Gastroesophageal sphincter (tissue), 4 donors: ENCODE measurements at regions not wholly inside any gene's neighbourhood (a gene's known extent, or its start where the extent isn't known, plus 50 kb on each side); places are given as distances from the start of the nearest gene placed in this dataset.

ENCODE experiments used
- ATAC-seq: fragments of 150-250 bp; one replicate; pipeline ENCODE4 v1.9.1; 2016; ENCODE audit warnings: mild to moderate bottlenecking, moderate library complexity
- H3K27ac ChIP-seq, 4 donors: fragments of 200-600 bp; sonication (generic) in 3 of 4; 1 replicate in 3 of 4; 2 replicates in 1 of 4; pipeline ENCODE4 v1.5.1; 2016 to 2019
- H3K27me3 ChIP-seq: fragments of 200-600 bp; sonication (generic); one replicate; pipeline ENCODE4 v1.5.1; 2019
- H3K36me3 ChIP-seq, 2 donors: fragments of 200-600 bp; sonication (generic); one replicate each; pipeline ENCODE4 v1.5.1; 2019; ENCODE audit warnings: control low read depth in 1 of 2
- H3K4me1 ChIP-seq, 3 donors: fragments of 200-600 bp; sonication (generic); 1 replicate in 2 of 3; 2 replicates in 1 of 3; pipeline ENCODE4 v1.5.1; 2016 to 2019; ENCODE audit warnings: control low read depth in 2 of 3
- H3K4me3 ChIP-seq, 2 donors: fragments of 200-600 bp; sonication (generic); one replicate each; pipeline ENCODE4 v1.5.1; 2019; ENCODE audit warnings: mild to moderate bottlenecking in 1 of 2, moderate library complexity in 1 of 2
- H3K9me3 ChIP-seq, 3 donors: fragments of 200-600 bp; sonication (generic); one replicate each; pipeline ENCODE4 v1.5.1; 2017 to 2019; ENCODE audit warnings: control low read depth in 2 of 3
- EP300 ChIP-seq: sonication (generic); formaldehyde crosslinking; IDR thresholded peaks from one replicate; pipeline ENCODE4 v1.6.1; 2017; ENCODE audit warnings: antibody characterized with exemption, mild to moderate bottlenecking
- POLR2A ChIP-seq, 2 donors: fragments of 450-650 bp; IDR thresholded peaks; one replicate each; pipeline ENCODE4 v1.6.1; 2017; ENCODE audit warnings: antibody characterized with exemption in 2 of 2, mild to moderate bottlenecking in 2 of 2, moderate library complexity in 1 of 2
- POLR2AphosphoS5 ChIP-seq: sonication (generic); formaldehyde crosslinking; IDR thresholded peaks from one replicate; pipeline ENCODE4 v1.6.1; 2017; ENCODE audit warnings: antibody characterized with exemption
- WGBS, 2 donors: methylation state at CpG; one replicate each; pipeline ENCODE4 v1.1.5; 2018; ENCODE audit warnings: low coverage in 1 of 2; 5-methylcytosine and 5-hydroxymethylcytosine counted together
- TF ChIP-seq, protein P1 (sequence below), 4 experiments: fragments of 200-600 bp in 2 of 4; fragments of 450-650 bp in 2 of 4; sonication (generic) in 1 of 4; IDR thresholded peaks; one replicate each; pipeline ENCODE4 v1.5.1; 2017 to 2019; ENCODE audit warnings: antibody characterized with exemption in 4 of 4, mild to moderate bottlenecking in 2 of 4, moderate library complexity in 2 of 4

DNA sequence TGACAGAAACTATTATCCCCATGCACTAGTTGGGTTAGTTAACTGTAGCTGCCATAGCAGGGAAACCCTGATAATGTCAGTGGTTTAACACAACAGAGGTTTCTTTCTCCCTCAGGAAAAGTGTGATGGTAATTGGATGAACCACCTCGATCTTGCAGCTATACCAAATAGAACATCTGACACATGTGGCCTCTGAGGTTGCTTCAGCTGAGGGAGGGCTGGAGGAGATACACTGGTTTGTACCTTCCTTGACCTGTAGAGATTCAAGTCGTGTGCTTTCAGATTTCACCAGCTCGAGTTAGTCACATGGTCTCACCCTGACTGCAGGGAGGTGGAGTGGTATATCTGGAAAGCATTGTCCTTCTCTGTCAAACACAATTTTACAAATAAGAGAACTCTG lies 147.2 kb upstream of the SFRP2 start:
- Histone ChIP-seq H3K27ac (no peak overlapping the region), H3K4me1 (peaks cover 0 to 7% (median 0%) of the 10 kb centered on the region in 3 donors), H3K9me3 (no peaks in the 10 kb centered on the region), H3K27me3 (no peaks in the 10 kb centered on the region), H3K4me3 (no peak overlapping the region), H3K36me3 (no peaks in the 10 kb centered on the region)
- TF ChIP-seq EP300: no peak
- WGBS, 2 donors: 68 to 94% methylated on average over 3 of the region's 3 CpGs
- ATAC-seq: no peak

GRCh38 chr4:153934688-153935017 lies 145.8 kb upstream of the SFRP2 start:
- no peak for TF ChIP-seq EP300
- no peak for TF ChIP-seq POLR2A (IDR thresholded peaks at IDR 0.05)
- TF ChIP-seq POLR2AphosphoS5: no peak
- TF ChIP-seq, protein P1, sequence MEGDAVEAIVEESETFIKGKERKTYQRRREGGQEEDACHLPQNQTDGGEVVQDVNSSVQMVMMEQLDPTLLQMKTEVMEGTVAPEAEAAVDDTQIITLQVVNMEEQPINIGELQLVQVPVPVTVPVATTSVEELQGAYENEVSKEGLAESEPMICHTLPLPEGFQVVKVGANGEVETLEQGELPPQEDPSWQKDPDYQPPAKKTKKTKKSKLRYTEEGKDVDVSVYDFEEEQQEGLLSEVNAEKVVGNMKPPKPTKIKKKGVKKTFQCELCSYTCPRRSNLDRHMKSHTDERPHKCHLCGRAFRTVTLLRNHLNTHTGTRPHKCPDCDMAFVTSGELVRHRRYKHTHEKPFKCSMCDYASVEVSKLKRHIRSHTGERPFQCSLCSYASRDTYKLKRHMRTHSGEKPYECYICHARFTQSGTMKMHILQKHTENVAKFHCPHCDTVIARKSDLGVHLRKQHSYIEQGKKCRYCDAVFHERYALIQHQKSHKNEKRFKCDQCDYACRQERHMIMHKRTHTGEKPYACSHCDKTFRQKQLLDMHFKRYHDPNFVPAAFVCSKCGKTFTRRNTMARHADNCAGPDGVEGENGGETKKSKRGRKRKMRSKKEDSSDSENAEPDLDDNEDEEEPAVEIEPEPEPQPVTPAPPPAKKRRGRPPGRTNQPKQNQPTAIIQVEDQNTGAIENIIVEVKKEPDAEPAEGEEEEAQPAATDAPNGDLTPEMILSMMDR (IDR thresholded peaks at IDR 0.05): no peak
- WGBS, 2 donors: 44 to 71% methylated on average over 3 of the region's 3 CpGs
- Histone ChIP-seq H3K27ac (peak overlapping the region in 3 of 4 donors; percentile 64 to 75 (median 72)), H3K27me3 (no peaks in the 10 kb centered on the region), H3K36me3 (no peaks in the 10 kb centered on the region), H3K9me3 (no peaks in the 10 kb centered on the region), H3K4me1 (peaks cover 0 to 7% (median 0%) of the 10 kb centered on the region in 3 donors), H3K4me3 (no peak overlapping the region)
- ATAC-seq: peak; percentile 49

DNA sequence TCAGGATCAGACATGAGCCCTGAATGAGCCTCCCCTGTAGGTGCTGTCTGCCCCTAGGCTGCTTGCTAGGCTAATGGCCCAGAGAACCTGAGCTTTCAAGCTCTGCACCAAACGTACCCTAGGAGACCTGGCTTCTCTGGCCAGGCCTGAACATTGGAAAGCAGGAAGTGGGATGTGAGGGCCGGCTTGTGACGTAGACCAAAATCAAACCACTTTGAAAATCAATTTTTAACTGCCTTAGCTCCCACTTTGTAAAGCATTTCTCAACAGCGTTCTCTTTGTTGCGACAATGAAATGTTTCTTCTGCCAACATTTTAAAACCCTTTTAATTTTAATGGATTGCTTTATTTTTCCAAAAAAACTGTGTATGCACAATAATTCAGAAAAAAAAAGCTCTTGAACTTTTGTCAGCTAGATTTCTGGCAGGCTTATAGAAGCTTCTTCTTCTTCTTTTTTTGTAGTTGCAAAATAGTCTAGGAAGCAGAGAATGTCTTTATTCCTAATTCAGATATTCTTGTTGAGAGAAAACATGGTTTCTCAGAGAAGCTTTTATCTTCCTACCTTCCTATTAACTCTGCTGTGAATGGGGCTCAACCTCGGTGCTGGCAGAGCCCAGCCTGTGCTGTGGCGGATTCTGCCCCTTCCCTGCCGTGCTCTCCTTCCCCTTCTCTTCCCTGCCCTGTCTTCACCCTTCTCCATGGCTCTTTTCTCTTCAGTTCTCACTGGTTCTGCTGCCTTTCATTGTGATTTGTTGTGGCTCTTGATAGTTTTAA lies 145.2 kb upstream of the SFRP2 start:
- no peak overlapping the region for H3K4me3 ChIP-seq
- WGBS, 2 donors: 46 to 54% methylated on average over 7 to 8 of the region's 8 CpGs
- H3K4me1 ChIP-seq: peaks cover 0 to 7% (median 0%) of the 10 kb centered on the region in 3 donors
- H3K36me3 ChIP-seq: no peaks in the 10 kb centered on the region
- H3K27me3 ChIP-seq: no peaks in the 10 kb centered on the region
- ATAC-seq: peak; percentile 78
- TF ChIP-seq, protein P1 (IDR thresholded peaks at IDR 0.05): no peak
- TF ChIP-seq POLR2A (IDR thresholded peaks at IDR 0.05): no peak
- TF ChIP-seq POLR2AphosphoS5: no peak
- TF ChIP-seq EP300: no peak
- no peaks in the 10 kb centered on the region for H3K9me3 ChIP-seq
- peak overlapping the region; percentile 35 to 75 (median 68) for H3K27ac ChIP-seq

GRCh38 chr4:153931804-153932203 lies 142.9 kb upstream of the SFRP2 start:
- no peaks in the 10 kb centered on the region for H3K27me3 ChIP-seq
- peak; percentile 67 for ATAC-seq
- peaks cover 0 to 7% (median 0%) of the 10 kb centered on the region in 3 donors for H3K4me1 ChIP-seq
- peak overlapping the region in 2 of 4 donors; percentile 10 to 24 for H3K27ac ChIP-seq
- H3K4me3 ChIP-seq: no peak overlapping the region
- 31 to 40% methylated on average over 1 of the region's 1 CpG for WGBS, 2 donors
- TF ChIP-seq POLR2AphosphoS5: peak; percentile 64
- TF ChIP-seq, protein P1 (IDR thresholded peaks at IDR 0.05): no peak
- no peak for TF ChIP-seq POLR2A (IDR thresholded peaks at IDR 0.05)
- H3K9me3 ChIP-seq: no peaks in the 10 kb centered on the region
- H3K36me3 ChIP-seq: no peaks in the 10 kb centered on the region

DNA sequence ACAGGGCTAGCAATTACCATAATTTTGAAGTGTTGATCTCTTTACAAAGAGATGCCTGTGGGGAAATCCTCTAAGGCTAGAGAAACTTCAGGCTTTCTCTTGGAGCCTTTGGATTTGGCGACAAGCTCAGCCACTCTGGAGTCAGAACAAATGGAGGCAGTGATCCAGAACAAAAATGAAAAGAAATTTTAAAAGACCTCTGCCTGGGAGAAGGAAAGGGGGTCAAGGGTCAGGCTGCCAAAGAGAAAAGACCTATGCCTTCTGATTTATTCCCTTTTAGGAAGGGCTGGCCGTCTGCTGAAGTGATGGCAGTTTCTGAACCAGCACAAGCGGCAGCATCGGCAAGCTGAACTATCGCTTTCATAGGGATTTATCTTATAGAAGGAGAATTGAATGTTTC lies 140.8 kb upstream of the SFRP2 start:
- ATAC-seq: no peak
- Histone ChIP-seq H3K36me3 (no peaks in the 10 kb centered on the region), H3K27me3 (no peaks in the 10 kb centered on the region), H3K4me3 (no peak overlapping the region), H3K4me1 (peaks cover 0 to 7% (median 0%) of the 10 kb centered on the region in 3 donors), H3K9me3 (no peaks in the 10 kb centered on the region), H3K27ac (no peak overlapping the region)
- 63 to 70% methylated on average over 2 to 5 of the region's 5 CpGs for WGBS, 2 donors
- TF ChIP-seq, protein P1 (IDR thresholded peaks at IDR 0.05): no peak
- TF ChIP-seq POLR2A (IDR thresholded peaks at IDR 0.05) (no peak), POLR2AphosphoS5 (no peak), EP300 (no peak)
